G401.6 (cell line): ENCODE measurements at regions not wholly inside any gene's neighbourhood (a gene's known extent, or its start where the extent isn't known, plus 50 kb on each side); places are given as distances from the start of the nearest gene placed in this dataset.

Source experiments
- FAIRE-seq: peaks from 2 replicates; lab custom pipeline; 2012; peaks lifted over from hg19 to GRCh38; lab: Jason Lieb, UNC

DNA sequence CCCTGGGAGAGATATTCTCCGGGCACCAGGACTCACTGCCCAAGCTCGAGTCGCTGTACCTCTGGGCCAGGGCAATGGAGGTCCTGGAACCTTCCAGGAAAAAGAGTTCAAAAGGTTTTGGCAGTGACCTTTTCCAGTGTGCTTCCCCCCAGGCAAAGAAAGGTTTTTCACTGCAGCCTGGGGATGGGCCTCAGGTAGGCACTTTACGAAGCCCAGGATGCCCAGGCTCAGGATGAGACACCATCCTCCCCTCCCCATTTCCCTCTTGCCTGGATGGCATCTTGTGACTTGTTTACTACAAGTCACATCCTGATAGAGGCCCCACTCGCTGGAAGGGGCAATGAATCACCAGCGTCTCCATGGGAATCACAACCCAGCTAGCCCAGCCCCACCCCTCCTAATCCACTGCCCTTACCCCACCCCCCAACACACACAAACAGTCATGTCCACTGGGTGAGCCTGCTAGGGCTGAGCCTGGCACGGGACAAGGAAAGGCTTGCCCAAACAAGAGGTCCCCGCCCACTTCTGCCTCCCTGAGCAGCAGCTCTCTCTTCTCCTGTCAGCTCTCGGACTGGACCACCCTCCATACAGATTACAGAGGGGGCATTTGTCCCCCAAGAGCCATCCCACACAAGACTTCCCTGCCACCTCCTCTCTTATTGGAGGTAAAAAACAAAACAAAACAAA is 93.8 kb upstream of the SMNDC1 start:
- no peak for FAIRE-seq

DNA sequence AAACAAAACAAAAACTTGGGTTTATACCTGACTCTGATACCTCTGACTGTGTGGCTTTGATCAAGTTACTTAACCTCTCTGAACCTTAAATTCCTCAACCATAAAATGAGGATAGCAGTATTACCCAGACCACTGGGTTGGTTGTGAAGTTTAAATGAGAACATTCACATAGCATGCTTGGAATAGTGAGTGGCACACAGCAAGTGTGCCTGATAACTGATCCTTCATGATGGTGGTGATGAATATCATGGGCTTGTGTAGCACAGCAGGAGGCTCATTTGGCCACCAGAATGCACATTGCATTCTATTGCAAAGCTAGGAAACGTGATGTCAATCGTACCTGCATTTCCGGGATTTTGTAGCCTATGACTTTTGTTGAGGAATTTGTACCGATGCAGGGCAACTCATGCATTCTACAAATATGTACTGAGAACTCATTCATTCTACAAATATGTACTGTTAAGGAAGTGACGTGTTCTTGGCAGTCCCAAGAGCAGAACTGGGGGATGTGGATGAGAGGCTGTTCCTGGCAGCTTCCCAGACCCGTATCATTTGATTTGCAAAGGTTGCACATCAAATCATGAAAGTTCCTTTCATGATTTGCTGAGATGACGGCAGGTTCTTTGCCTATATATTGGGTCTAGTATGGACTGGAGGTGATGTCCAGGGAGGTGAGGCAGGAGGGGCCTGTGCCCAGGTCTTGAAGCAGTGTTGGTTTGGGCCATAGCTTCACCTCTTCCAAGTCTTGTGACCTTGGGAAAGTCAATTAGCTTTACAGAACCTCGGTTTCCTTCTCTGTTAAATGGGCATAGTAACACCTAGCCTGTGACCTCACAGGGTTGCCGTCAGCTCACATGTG is 94.6 kb upstream of the SMNDC1 start:
- FAIRE-seq: no peak

DNA sequence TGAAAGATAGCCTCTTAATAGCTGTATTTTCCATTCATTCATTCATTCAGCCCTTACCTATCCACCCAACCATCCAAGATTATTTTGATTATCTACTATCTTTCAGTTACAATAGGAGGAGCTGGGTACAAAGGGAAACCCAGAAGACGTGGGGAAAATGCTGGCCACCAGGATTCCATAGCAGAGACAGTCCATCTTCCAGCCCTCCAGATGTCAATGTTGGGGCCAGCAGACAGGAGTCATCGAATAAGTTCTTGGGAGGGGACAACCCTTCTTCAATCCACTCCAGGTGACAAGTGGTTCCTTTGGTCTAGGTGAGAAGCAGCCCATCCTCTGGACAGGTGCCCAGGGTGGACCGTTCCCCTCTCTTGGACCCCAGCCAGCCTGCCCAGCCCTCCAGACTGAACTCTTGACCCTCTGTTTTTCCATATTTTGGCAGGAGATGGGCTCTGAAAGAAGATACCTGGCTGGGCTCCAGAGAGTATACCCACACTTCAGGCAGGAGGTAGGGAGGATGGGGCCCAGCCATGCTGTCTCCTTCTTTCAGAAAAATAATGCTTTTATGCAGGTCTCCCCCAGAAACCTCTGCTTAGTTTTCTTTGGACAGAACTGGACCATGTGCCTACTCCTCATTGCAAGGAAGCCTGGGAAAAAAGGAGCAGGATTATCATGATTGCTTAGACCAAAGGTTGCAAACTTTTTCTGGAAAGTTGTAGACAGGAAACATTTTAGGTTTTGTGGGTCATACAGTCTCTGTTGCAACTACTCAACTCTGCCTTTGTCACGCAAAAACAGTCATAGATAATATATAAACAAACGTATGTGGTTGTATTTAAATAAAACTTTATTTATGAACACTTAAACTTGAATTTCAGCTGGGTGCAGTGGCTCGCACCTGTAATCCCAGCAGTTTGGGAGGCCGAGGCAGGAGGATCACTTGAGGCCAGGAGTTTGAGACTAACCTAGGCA is 95.5 kb upstream of the SMNDC1 start:
- FAIRE-seq: no peak

DNA sequence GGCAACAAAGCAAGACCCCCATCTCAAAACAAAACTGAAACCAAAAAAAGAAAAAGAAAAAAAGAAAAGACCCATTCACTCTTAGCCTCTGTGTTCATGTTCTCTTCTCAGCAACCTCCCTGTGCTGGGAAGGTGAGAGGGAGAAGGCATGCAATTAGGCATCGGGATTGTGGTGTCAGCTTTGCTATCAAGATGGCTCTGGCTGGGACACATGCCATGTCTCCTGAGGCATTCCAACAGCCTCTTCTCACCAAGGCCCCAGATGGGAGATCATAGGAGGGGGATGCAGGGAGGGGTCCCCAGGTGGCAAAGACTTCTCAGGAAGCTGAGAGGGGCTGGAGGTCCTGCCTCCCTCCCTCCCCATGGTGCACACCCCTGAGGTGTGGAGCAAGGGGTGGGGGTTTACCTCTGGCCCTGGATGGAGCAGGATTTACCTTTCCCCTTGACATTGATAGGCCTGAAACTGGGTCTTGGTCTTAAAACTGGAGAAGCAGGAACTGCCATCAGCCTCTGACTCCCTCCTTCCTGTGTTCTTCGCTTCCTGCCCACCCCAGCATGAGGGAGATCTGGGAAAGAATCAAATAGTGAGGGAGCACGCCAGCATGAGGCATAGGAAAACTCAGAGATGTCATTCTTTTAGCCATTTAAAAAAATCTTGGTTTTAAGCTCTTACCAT is 96.2 kb upstream of the DUSP5 start:
- FAIRE-seq: no peak

DNA sequence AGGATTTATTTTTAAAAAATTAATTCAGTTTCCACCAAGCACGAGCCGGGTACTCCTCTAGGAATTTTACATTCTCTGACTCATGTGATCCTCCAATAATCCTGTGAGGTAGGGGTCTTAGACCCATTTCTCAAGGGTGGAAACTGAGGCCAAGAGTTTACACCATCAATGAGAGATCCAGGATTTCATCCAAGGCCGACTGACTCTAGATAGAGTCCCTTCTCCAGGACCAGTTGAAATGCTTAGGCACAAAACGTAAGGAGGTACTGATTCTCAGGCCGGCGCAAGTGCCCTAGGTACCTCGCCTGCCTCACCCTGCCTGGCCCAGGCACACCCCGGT is 95.7 kb upstream of the DUSP5 start:
- FAIRE-seq: no peak

DNA sequence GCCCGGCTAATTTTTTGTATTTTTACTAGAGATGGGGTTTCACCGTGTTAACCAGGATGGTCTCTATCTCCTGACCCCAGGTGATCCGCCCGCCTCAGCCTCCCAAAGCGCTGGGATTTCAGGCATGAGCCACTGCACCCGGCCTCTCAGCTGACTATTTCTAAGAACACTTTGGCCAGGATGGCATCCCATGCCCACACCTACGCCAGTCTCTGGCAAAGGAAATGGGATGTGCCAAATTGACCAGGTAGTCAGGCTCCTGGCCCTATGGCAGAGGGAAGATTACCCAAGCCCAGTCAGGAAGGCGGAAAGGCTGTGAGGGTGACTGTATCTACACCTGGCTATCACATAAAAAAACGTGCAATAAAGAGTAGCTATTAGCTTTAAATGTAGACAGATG is 94.1 kb upstream of the DUSP5 start:
- no peak for FAIRE-seq

DNA sequence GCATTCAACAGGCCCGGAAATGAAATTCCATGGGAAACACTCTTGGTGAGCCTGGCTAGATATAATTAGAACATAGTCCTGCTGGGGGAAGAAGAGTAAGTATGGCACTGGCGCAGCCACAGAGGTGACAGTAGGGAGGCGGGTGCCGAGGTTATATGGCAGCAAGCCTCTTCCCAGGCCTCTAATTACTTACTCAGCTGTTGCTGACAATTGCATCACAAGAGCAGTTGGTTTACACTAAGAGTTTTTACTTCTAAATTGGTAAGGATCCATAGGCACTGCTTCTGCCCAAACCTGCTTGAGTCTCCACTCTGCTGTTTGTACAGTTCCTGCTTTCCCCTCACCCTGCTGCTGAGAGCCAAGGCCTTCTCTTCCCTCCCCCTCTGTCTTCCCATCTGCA is 93.3 kb upstream of the DUSP5 start:
- no peak for FAIRE-seq

DNA sequence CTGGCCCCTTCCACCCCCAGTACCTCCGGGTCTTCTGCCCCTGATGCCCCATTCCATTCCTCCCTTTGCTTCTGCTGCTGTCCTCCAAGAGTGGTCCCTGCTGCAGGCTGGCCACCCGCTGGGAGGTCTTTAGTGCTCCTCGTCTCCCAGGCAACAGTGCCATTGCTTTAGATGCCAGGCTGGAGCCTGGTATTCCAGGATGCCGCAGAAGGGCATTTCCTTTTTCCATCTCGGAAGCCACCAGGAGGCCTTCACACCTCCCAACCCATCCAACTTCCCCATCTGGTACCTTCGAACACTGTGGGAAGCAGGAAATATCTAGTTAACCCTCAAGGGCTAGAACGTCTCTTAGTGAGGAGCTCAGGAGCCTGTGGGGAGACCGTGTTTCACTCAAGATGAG is 92.9 kb upstream of the DUSP5 start:
- no peak for FAIRE-seq

DNA sequence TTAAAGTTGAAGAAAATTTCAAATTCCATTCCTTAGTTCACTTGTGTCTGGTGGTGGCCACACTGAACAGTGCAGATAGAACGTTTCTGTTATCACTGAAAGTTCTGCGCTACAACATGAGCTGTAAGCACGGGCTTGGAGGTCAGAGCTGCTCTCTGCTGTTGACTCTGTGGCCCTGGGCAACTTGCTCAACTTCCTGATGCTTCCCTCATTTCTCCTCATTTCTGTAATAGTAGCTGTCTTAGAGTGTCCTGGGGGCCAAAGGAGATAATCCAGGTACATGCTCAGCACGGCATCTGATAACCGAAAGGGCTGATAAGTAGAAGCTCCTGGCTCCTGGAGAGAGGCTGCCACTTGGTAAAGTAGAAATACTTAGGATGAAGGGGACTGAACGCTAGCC is 92.3 kb upstream of the DUSP5 start:
- no peak for FAIRE-seq

DNA sequence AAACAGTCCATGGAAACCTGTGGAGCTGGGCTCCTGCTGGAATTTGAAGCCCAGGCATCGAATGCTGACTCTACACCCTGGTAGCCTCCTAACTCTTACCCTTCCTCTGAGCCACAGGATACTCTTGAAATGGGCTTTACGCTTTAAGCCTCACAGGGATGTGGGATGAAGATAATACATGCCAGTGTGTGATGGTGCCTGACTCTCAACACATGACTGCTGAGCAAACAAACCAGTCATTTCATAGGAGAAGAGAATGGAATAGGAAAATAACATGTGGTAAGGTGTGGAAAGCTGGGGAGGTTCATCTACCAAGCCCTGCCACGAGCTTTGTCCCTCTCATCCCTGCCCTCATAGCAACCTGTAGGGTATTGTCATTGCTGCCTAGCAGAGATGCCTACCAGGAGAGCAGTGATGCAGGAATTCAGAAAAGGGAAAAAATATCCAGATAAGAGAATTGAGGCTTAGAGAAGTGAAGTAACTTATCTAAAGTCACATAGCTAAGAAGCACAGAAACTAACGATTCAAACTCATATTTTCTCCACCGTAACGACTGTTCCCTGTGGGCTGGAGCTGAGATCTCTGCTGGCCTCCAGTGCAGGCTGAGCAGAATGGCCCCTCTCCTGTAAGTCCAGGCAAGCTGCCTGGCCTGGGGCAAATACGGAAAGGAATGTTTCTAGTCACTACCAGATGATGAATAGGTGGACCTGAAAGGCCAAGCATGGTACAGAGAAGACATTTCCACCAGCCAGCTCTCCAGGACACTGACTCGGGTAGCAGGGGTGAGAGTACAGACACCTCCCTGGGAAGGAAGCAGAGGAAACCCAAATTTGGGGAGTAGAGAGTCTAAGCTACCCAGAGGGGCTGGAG is 90.2 kb upstream of the DUSP5 start:
- FAIRE-seq: no peak

DNA sequence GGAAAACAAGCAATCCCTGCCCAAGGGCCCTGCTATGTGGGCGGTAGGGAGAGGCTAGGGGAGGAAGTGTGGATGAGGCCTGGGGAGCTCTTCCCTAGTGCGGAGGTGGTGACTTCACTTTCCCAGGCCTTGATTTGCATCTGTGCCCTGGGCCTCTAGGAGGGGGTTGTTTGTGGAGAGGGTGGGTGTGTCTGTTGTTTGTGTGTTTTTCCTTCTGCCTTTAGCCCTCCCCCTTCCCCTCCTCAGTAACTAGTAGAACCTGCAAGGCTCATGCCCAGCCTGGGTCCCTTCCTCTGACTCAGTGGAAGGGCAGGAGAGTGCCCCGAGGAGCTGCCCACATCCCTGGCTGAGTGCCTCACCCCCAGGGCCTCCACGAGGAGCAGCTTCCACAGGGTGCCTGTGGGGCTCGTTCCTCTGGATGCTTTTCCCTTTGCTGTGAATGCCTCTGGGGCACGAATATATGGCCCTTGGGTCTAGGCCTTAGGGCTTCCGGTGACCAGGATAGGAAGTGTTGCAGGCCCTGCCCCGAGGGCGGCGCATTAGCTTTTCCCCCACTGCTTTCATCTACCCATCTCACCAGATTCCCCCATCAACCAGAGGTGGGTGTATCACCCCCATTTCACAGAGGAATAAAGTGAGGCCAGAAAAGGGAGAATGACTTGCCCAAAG is 89.4 kb upstream of the DUSP5 start:
- FAIRE-seq: no peak

DNA sequence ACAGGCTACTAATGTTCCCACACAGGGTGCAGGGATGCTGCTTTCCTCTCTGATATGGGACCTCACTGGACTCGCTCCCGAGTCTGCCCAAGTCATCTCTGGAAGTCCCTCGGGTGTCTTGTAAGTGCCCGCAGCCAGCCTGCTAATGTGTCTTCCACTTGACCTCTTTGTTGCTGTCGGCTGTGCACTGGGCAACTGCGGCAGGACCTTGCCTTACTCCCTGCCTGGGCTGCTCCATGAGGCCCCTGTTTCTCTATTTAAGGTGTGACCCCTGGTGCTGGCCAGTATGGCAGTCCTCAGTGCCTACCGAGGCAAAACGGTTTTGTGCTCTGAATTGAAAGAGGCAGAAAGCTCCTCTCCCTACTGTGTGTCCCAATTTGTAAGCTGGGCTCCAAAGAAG is 88.8 kb upstream of the DUSP5 start:
- no peak for FAIRE-seq

DNA sequence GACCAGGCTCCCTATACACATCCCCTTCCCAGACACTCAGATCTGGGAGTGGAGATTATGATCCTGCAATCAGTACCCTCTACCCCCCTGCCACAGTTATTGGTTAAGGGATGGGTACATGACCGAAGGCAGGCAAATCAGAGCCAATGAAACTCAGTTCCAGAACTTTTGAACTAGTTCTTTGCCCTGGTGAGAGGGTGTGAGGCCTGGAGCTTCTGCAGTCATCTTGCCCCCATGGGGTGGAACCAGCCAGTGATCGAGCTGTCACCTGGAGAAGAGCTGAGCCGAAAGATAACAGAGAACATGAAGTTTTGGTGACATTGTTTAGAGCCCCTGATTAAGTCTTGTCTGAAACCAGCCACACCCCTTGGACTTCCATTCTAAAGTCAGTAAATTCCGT is 88.2 kb upstream of the DUSP5 start:
- FAIRE-seq: no peak

DNA sequence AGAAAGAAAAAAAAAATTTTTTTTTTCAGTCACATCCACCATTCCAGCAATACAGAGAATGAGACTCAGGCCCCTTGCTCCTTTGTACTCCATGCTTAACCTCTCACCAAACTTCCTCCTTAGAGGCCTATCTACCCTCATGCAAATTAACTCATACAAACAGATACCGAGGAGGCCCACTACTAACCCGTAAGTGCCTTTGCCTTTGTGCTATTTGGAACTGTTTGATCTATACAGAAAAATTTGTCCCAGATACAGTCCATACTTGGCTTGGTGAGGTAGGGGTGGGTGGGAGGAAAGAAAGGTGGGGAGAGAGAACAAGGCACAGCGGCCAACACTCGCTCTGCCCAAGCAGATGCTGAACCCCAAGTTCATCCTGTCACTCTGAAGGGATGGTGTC is 87.8 kb upstream of the DUSP5 start:
- no peak for FAIRE-seq

DNA sequence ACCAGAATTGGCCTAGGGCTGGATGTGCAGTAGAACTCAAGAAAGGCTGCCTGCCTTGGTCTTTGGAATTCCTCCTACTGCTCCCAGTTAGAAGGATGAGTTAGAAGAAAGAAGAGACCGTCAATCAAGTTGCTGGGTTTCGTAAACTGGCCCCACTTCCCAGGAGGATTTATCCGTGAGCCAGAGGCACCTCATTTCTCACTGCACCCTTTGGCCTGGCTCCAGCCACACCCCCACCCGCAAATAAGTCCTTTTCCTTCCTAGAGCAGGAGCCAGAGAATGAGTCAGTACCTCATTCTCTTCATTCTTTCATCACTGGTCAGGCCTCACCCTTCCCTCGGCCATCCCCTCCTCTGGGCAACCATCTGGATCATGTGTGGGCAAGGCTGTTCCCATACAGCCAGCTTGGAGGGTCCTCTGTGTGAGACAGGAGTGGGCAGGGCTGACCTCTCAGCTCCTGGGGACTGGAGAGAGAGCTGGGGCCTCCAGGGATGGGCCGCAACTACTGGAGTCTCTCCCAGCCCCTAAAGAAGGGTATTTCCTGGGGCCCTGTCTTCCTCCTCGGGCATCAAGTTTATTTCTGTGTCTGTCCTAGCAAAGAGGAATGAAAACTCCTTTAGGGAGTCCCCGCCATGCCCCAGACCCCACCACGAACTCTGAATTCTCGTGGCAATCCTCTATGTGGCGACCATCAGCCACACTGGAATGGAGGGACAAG is 87.2 kb upstream of the DUSP5 start:
- FAIRE-seq: no peak

DNA sequence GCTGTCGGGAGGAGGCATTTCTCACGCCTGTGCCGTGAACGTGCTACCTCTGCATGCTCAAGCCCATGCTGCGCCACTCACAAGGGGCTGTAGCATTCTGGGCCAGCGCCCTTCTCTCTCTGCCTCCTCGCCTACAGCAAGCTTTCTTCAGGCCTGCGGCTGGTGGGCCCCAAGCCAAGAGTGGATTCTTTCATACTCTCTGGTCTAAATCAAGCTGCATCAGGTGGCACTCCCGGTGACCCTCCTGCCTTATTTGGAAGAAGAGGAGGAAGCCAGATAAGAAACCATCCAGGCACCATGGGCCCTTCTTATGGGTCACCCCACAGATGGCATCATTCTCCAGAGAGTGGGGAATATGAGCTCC is 86.7 kb upstream of the DUSP5 start:
- FAIRE-seq: no peak

DNA sequence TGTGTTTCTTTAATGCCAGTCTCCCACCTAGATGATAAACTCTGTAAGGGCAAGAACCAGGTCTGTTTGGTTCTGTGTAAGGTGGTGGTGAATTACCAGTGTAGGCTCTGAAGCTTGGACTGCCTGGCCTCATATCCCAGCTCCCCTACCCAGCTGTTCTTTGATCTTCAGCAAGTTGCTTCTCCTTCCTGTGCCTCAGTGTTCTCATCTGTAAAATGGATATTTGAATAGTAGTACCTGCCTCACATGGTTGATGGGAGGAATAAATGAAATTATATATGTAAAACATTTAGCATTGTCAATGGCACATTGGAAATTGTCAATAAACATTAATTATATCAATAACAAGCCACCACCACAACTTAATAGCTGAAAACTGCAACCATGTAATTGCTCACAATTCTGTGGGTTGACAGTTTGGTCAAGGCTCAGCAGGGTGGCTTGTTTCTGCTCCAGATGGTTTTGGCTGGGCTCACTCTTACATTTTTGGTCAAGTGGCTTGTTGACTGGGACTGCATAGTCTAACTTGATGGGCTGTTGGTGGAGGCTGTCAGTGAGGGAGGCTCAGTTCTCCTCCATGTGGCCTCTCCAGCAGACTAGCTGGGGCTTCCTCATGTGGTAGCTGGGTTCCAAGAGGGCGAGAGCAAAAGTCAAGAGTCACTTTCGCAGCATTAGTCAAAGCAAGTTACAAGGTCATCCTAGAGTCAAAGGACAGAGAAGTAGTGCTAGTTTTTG is 84.5 kb upstream of the DUSP5 start:
- FAIRE-seq: no peak

DNA sequence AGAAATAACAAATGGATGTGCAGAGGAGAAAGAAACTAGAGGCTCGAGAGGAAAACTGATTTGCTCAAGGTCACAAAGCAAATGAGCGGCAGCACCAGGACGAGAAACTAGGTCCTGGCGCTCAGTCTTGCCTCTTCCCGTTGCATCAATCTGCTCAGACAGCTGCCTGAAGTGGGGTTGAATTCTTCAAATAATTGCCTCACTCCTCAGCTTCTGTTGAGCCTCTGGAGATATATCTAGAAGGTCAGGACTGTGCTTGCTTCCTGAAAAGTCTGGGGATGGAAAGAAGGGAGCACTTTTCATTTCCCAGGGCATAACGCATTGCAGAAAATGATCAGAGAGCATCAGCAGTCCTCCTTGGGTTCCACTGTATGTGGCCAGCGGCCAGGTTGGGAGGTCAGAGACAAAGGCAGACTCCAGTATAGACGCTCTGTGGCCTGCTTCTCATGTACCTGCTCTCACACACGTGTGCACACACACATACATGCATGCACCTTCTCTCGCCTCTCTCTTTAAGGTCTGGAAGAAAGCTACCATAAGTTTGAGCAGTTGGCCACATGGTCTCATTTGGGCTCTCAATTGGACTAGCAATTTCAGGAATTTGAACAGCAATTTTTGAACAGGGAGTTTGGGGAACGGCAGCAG is 83.7 kb upstream of the DUSP5 start:
- FAIRE-seq: no peak
